HG03565 (cell line): ENCODE measurements at regions not wholly inside any gene's neighbourhood (a gene's known extent, or its start where the extent isn't known, plus 50 kb on each side); places are given as distances from the start of the nearest gene placed in this dataset.
"Not testable (repeated sequence)": the region's sequence is repeated elsewhere in the genome, so short reads cannot be mapped to it uniquely, and the experiment has no call there.

Experiments used
- ATAC-seq: cut with Tn5 transposase; IDR thresholded peaks from one replicate; pipeline ENCODE4 v1.9.1; 2021; ENCODE audit warnings: mild to moderate bottlenecking, moderate library complexity; ENCODE audit not compliant: unreplicated experiment

GRCh38 chr14:53751650-53752049 is 205.0 kb downstream of the BMP4 start:
- no peak for ATAC-seq

- ATAC-seq = no peak
Observed at GRCh38 chr14:53748691-53749090, 207.9 kb downstream of the BMP4 start.

GRCh38 chr14:53744857-53745256 is 211.8 kb downstream of the BMP4 start:
- ATAC-seq = no peak

GRCh38 chr14:53743371-53743770 is 213.3 kb downstream of the BMP4 start:
- no peak for ATAC-seq

- no peak for ATAC-seq
Observed at GRCh38 chr14:53742233-53742620, 214.4 kb downstream of the BMP4 start.

- no peak for ATAC-seq
Observed at GRCh38 chr14:53741479-53742232, 215.0 kb downstream of the BMP4 start.

GRCh38 chr14:53740570-53740969 is 216.1 kb downstream of the BMP4 start:
- no peak for ATAC-seq

GRCh38 chr14:53735916-53736315 is 220.7 kb downstream of the BMP4 start:
- ATAC-seq = no peak

- no peak for ATAC-seq
Observed at GRCh38 chr14:53723221-53723620, 233.4 kb downstream of the BMP4 start.

GRCh38 chr14:53719536-53719935 is 237.1 kb downstream of the BMP4 start:
- no peak for ATAC-seq

- ATAC-seq = no peak
Observed at GRCh38 chr14:53716578-53716977, 240.0 kb downstream of the BMP4 start.

- no peak for ATAC-seq
Observed at GRCh38 chr14:53715193-53715721, 241.4 kb downstream of the BMP4 start.

GRCh38 chr14:53714495-53715192 is 242.0 kb downstream of the BMP4 start:
- no peak for ATAC-seq

- ATAC-seq = not testable (repeated sequence)
Observed at GRCh38 chr14:53712901-53713300, 243.7 kb downstream of the BMP4 start.

- ATAC-seq = no peak
Observed at GRCh38 chr14:53711205-53711604, 245.4 kb downstream of the BMP4 start.

- ATAC-seq = no peak
Observed at GRCh38 chr14:53710615-53711014, 246.0 kb downstream of the BMP4 start.

GRCh38 chr14:53709381-53709780 is 247.2 kb downstream of the BMP4 start:
- ATAC-seq = no peak

- ATAC-seq = no peak
Observed at GRCh38 chr14:53703457-53703856, 253.2 kb downstream of the BMP4 start.

- peak; percentile 44 for ATAC-seq
Observed at GRCh38 chr14:53701108-53701875, 255.3 kb downstream of the BMP4 start.

- ATAC-seq = no peak
Observed at GRCh38 chr14:53696217-53696965, 260.2 kb downstream of the BMP4 start.
